ENCODE measurements at regions not wholly inside any gene's neighbourhood (a gene's known extent, or its start where the extent isn't known, plus 50 kb on each side); places are given as distances from the start of the nearest gene placed in this dataset.

- peak; percentile 85 for TF ChIP-seq CTCF (IDR thresholded peaks at IDR 0.05; ENCODE audit: low read depth, low read length)
- no peak for TF ChIP-seq POLR2A (IDR thresholded peaks at IDR 0.05; ENCODE audit: extremely low read depth, insufficient read length)
These were observed 84.8 kb downstream of the ACAA2 start for GRCh38 chr18:49728542-49728941.

All from NB4 (cell line).